IMR-90 (cell line): ENCODE measurements at regions not wholly inside any gene's neighbourhood (a gene's known extent, or its start where the extent isn't known, plus 50 kb on each side); places are given as distances from the start of the nearest gene placed in this dataset.

Experiments
- ATAC-seq: fragments of 200-7000 bp; cut with Tn5 transposase; 2 replicates; pipeline ENCODE4 v1.9.1; 2020; ENCODE audit warnings: low read depth, mild to moderate bottlenecking, moderate library complexity
- BruUV-seq: library from RNA; stranded (reverse); fragments of 400-500 nt; replicated peaks from 2 replicates; lab custom pipeline; 2021; lab: Mats Ljungman, UMichigan
- CTCF ChIA-PET: fragments of 300-600 bp; formaldehyde crosslinking; extraction: SDS; loops from one replicate; lab custom pipeline; 2021; ENCODE audit warnings: antibody characterized with exemption; lab: Yijun Ruan, JAX
- POLR2A ChIA-PET: fragments of 300-600 bp; sonication (Branson Sonifier 250); formaldehyde crosslinking; loops from one replicate; lab custom pipeline; 2022; ENCODE audit warnings: antibody characterized with exemption; ENCODE audit not compliant: unreplicated experiment; lab: Charles Lee
- DNase-seq: peaks from one replicate; pipeline ENCODE4 v3.0.0; 2013
- H2AFZ ChIP-seq: replicated peaks from 2 replicates; pipeline ENCODE3; 2013; ENCODE audit warnings: low read length, mild to moderate bottlenecking; ENCODE audit not compliant: poor library complexity
- H2AK5ac ChIP-seq: 2 replicates; pipeline ENCODE4 v1.6.1; 2013; ENCODE audit warnings: low read depth, low read length, inconsistent platforms
- H2AK9ac ChIP-seq: replicated peaks from 2 replicates; pipeline ENCODE3; 2013; ENCODE audit warnings: mild to moderate bottlenecking, low read depth, low read length, moderate library complexity; ENCODE audit not compliant: poor library complexity
- H2BK120ac ChIP-seq: 2 replicates; pipeline ENCODE4 v1.6.1; 2013; ENCODE audit warnings: low read depth, low read length, inconsistent platforms
- H2BK15ac ChIP-seq: 3 replicates; pipeline ENCODE4 v1.6.1; 2013; ENCODE audit warnings: low read depth, low read length, inconsistent platforms
- H2BK20ac ChIP-seq: 2 replicates; pipeline ENCODE4 v1.6.1; 2013; ENCODE audit warnings: low read depth, mild to moderate bottlenecking, inconsistent platforms, low read length, moderate library complexity
- H2BK5ac ChIP-seq: 2 replicates; pipeline ENCODE4 v1.6.1; 2013; ENCODE audit warnings: mild to moderate bottlenecking, low read depth, low read length, inconsistent platforms; ENCODE audit not compliant: poor library complexity, severe bottlenecking
- H3K14ac ChIP-seq: replicated peaks from 2 replicates; pipeline ENCODE4 v1.6.1; 2013; ENCODE audit warnings: low read depth, low read length, inconsistent platforms
- H3K18ac ChIP-seq: 2 replicates; pipeline ENCODE4 v1.6.1; 2013; ENCODE audit warnings: low read depth, low read length, control low read depth
- H3K23ac ChIP-seq: 2 replicates; pipeline ENCODE4 v1.6.1; 2013; ENCODE audit warnings: low read depth, low read length, inconsistent platforms
- H3K27ac ChIP-seq: 2 replicates; pipeline ENCODE4 v1.5.1; 2013; ENCODE audit warnings: mild to moderate bottlenecking, control low read depth, low read length; ENCODE audit not compliant: insufficient read depth
- H3K27me3 ChIP-seq: 2 replicates; pipeline ENCODE4 v1.6.1; 2013; ENCODE audit warnings: low read length; ENCODE audit not compliant: control insufficient read depth, insufficient read depth
- H3K36me3 ChIP-seq: 2 replicates; pipeline ENCODE4 v1.6.1; 2013; ENCODE audit warnings: low read length, mixed read lengths; ENCODE audit not compliant: control insufficient read depth, insufficient read depth
- H3K4ac ChIP-seq: 2 replicates; pipeline ENCODE4 v1.6.1; 2013; ENCODE audit warnings: low read depth, low read length, inconsistent platforms
- H3K4me1 ChIP-seq: 2 replicates; pipeline ENCODE4 v1.6.1; 2013; ENCODE audit warnings: low read length, mixed read lengths; ENCODE audit not compliant: control insufficient read depth, insufficient read depth
- H3K4me2 ChIP-seq: 2 replicates; pipeline ENCODE4 v1.6.1; 2013; ENCODE audit warnings: low read depth, mild to moderate bottlenecking, control low read depth, low read length, moderate library complexity
- H3K4me3 ChIP-seq: 2 replicates; pipeline ENCODE4 v1.5.1; 2013; ENCODE audit warnings: low read depth, mild to moderate bottlenecking, control low read depth, low read length, moderate library complexity; ENCODE audit not compliant: insufficient read depth
- H3K56ac ChIP-seq: 2 replicates; pipeline ENCODE4 v1.6.1; 2013; ENCODE audit warnings: low read length, inconsistent platforms; ENCODE audit not compliant: insufficient read depth; ENCODE audit errors: extremely low read depth
- H3K79me1 ChIP-seq, 2 experiments: 2 replicates each; pipeline ENCODE4 v1.6.1; 2013; ENCODE audit warnings: low read length in 2 of 2, inconsistent platforms in 1 of 2, low read depth in 1 of 2
- H3K9ac ChIP-seq: 2 replicates; pipeline ENCODE4 v1.6.1; 2013; ENCODE audit warnings: low read depth, low read length, control low read depth
- H3K9me1 ChIP-seq: 2 replicates; pipeline ENCODE4 v1.6.1; 2013; ENCODE audit warnings: low read length, inconsistent platforms; ENCODE audit not compliant: insufficient read depth
- H3K9me3 ChIP-seq: 2 replicates; pipeline ENCODE4 v1.6.1; 2013; ENCODE audit warnings: low read length; ENCODE audit not compliant: control insufficient read depth, insufficient read depth
- H4K20me1 ChIP-seq: 2 replicates; pipeline ENCODE4 v1.6.1; 2013; ENCODE audit warnings: low read length, inconsistent platforms; ENCODE audit not compliant: insufficient read depth
- H4K5ac ChIP-seq: 2 replicates; pipeline ENCODE4 v1.6.1; 2013; ENCODE audit warnings: mild to moderate bottlenecking, low read depth, low read length, control low read depth
- H4K8ac ChIP-seq, 2 experiments: 2 replicates each; pipeline ENCODE4 v1.6.1; 2013; ENCODE audit warnings: low read depth in 2 of 2, low read length in 2 of 2, control low read depth in 1 of 2, inconsistent platforms in 1 of 2
- H4K91ac ChIP-seq: 2 replicates; pipeline ENCODE4 v1.6.1; 2013; ENCODE audit warnings: low read depth, low read length, inconsistent platforms; ENCODE audit not compliant: insufficient read depth
- BHLHE40 ChIP-seq: fragments of 150-350 bp; IDR thresholded peaks from 2 replicates; pipeline ENCODE4 v1.6.1; 2016; ENCODE audit warnings: mild to moderate bottlenecking, low read depth, low read length
- CEBPB ChIP-seq: IDR thresholded peaks from 2 replicates; pipeline ENCODE4 v1.6.1; 2012; ENCODE audit warnings: low read depth, low read length, improper control_type of control experiment
- CHD1 ChIP-seq: IDR thresholded peaks from 2 replicates; pipeline ENCODE4 v1.6.1; 2012; ENCODE audit warnings: low read depth, low read length, improper control_type of control experiment
- MAFK ChIP-seq: IDR thresholded peaks from 2 replicates; pipeline ENCODE4 v1.6.1; 2012; ENCODE audit warnings: low read depth, low read length, improper control_type of control experiment
- MAZ ChIP-seq: IDR thresholded peaks from 2 replicates; pipeline ENCODE4 v1.6.1; 2012; ENCODE audit warnings: low read depth, mild to moderate bottlenecking, low read length, improper control_type of control experiment, moderate library complexity, borderline replicate concordance
- MXI1 ChIP-seq: IDR thresholded peaks from 2 replicates; pipeline ENCODE4 v1.6.1; 2012; ENCODE audit warnings: low read depth, mild to moderate bottlenecking, low read length, moderate library complexity, borderline replicate concordance
- NFE2L2 ChIP-seq: fragments of 150-350 bp; IDR thresholded peaks from 2 replicates; pipeline ENCODE4 v1.6.1; 2016; ENCODE audit warnings: low read depth, mild to moderate bottlenecking, low read length
- POLR2A ChIP-seq: IDR thresholded peaks from 2 replicates; pipeline ENCODE4 v1.6.1; 2012; ENCODE audit warnings: mild to moderate bottlenecking, low read depth, low read length
- RCOR1 ChIP-seq: IDR thresholded peaks from 2 replicates; pipeline ENCODE4 v1.6.1; 2012; ENCODE audit warnings: mild to moderate bottlenecking, low read length, improper control_type of control experiment; ENCODE audit not compliant: insufficient replicate concordance
- SMC3 ChIP-seq: fragments of 150-350 bp; IDR thresholded peaks from 2 replicates; pipeline ENCODE4 v1.6.1; 2016; ENCODE audit warnings: low read depth, mild to moderate bottlenecking, antibody characterized with exemption, low read length, moderate library complexity
- WGBS, 2 experiments: methylation state at CpG; one replicate each; pipeline versions ENCODE4 v1.1.5 to v1.1.7; 2013; ENCODE audit warnings: missing lambda C conversion rate in 2 of 2; ENCODE audit not compliant: insufficient read length in 1 of 2; ENCODE audit errors: extremely low coverage in 2 of 2; 5-methylcytosine and 5-hydroxymethylcytosine counted together
- dilution Hi-C: fragments of 300-500 bp; cut with HindIII; formaldehyde crosslinking; loops from one replicate; pipeline ENCODE4 v1.14.3; 2018; ENCODE audit warnings: low sequenced_read_pairs; ENCODE audit not compliant: unreplicated experiment
- in situ Hi-C: fragments of 300-500 bp; cut with MboI; formaldehyde crosslinking; loops from 3 replicates; pipeline ENCODE4 v1.14.3; 2019; ENCODE audit warnings: low sequenced_read_pairs, inconsistent platforms, mixed read lengths
- intact Hi-C: fragments of 100-400 bp; cut with micrococcal nuclease; formaldehyde crosslinking; loops from 2 replicates; pipeline ENCODE4 v1.10.0; 2022
- TF ChIP-seq, protein P1 (sequence below): fragments of 150-350 bp; IDR thresholded peaks from 2 replicates; pipeline ENCODE4 v1.6.1; 2016; ENCODE audit warnings: low read depth, mild to moderate bottlenecking, low read length, moderate library complexity, borderline replicate concordance
- TF ChIP-seq, protein P2 (sequence below): fragments of 150-350 bp; IDR thresholded peaks from 2 replicates; pipeline ENCODE4 v1.6.1; 2017; ENCODE audit warnings: mild to moderate bottlenecking, antibody characterized with exemption, low read length, low read depth

DNA sequence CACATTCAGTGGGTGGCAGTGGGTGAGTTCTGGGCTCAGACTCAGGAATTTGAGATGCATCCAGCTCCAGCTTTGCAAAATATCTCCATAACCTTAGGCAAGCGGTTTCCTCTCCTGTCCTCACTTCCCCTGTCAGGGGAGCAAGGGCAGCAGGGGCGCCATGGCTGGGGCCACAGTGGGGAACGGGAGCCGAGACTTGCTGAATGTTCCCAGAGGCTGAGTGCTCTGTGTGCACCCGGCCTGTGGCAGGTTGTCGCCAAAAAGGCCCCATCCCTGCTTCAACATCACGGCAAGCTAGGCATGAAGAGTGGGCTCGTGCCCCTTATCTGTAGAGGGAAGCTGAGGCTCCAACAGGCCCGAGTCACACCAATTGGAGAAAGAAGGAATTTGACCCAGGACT lies 268.8 kb downstream of the NSG2 start:
- Histone ChIP-seq H3K4me1 (peaks cover 2% of the 10 kb centered on the region; the same call in 1 of the 2 replicates), H2AK9ac (no peak overlapping the region), H3K4me3 (no peak overlapping the region), H2BK5ac (no peak overlapping the region), H3K9me1 (no peaks in the 10 kb centered on the region), H4K91ac (no peak overlapping the region), H3K27me3 (peaks cover 8% of the 10 kb centered on the region; the same call in 1 of the 2 replicates), H2BK15ac (no peak overlapping the region), H3K23ac (no peak overlapping the region), H4K20me1 (no peaks in the 10 kb centered on the region), H3K18ac (no peak overlapping the region), H3K36me3 (no peaks in the 10 kb centered on the region), H3K9ac (no peak overlapping the region), H2BK120ac (no peak overlapping the region), H4K5ac (no peak overlapping the region), H3K4me2 (no peak overlapping the region), H2AK5ac (no peak overlapping the region), H3K4ac (no peak overlapping the region), H3K14ac (no peak overlapping the region), H2BK20ac (no peak overlapping the region), H2AFZ (no peak overlapping the region), H3K27ac (no peak overlapping the region), H3K79me1 (no peaks in the 10 kb centered on the region), H4K8ac (no peak overlapping the region), H3K9me3 (no peaks in the 10 kb centered on the region), H3K56ac (no peak overlapping the region)
- BruUV-seq: no TSS peak
- ATAC-seq (no peak), DNase-seq (no peak)
- no CpG with 5 or more reads among the region's 9 CpGs for WGBS, 2 experiments
- dilution Hi-C loops: no loop called here
- TF ChIP-seq MAZ (no peak), MXI1 (no peak), CEBPB (no peak), CHD1 (no peak), BHLHE40 (no peak), MAFK (no peak), SMC3 (no peak), NFE2L2 (no peak), POLR2A (no peak), RCOR1 (no peak)
- TF ChIP-seq, protein P1, sequence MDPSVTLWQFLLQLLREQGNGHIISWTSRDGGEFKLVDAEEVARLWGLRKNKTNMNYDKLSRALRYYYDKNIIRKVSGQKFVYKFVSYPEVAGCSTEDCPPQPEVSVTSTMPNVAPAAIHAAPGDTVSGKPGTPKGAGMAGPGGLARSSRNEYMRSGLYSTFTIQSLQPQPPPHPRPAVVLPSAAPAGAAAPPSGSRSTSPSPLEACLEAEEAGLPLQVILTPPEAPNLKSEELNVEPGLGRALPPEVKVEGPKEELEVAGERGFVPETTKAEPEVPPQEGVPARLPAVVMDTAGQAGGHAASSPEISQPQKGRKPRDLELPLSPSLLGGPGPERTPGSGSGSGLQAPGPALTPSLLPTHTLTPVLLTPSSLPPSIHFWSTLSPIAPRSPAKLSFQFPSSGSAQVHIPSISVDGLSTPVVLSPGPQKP: no peak
- TF ChIP-seq, protein P2, sequence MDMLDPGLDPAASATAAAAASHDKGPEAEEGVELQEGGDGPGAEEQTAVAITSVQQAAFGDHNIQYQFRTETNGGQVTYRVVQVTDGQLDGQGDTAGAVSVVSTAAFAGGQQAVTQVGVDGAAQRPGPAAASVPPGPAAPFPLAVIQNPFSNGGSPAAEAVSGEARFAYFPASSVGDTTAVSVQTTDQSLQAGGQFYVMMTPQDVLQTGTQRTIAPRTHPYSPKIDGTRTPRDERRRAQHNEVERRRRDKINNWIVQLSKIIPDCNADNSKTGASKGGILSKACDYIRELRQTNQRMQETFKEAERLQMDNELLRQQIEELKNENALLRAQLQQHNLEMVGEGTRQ: no peak
- intact Hi-C loops: loop anchor here (10.0 kb wide), 1 partner anchor 399 kb away; no protein-coding TSS in a partner anchor
- in situ Hi-C loops: loop anchor here (10.0 to 25.0 kb wide), 3 partner anchors 339 to 1152 kb away; no protein-coding TSS in a partner anchor
- ChIA-PET CTCF (interaction anchor here (0.7 to 1.0 kb wide), 2 partner anchors 275 to 422 kb away, joined by 3 to 6 read pairs; no protein-coding TSS in a partner anchor), POLR2A (no interaction called here)
